Tibial nerve (tissue), 4 donors: ENCODE measurements at regions not wholly inside any gene's neighbourhood (a gene's known extent, or its start where the extent isn't known, plus 50 kb on each side); places are given as distances from the start of the nearest gene placed in this dataset.

Experiments used
- EP300 ChIP-seq, 2 donors: sonication (generic); formaldehyde crosslinking; IDR thresholded peaks; one replicate each; pipeline ENCODE4 v1.6.1; 2017; ENCODE audit warnings: antibody characterized with exemption in 2 of 2, mild to moderate bottlenecking in 1 of 2
- TF ChIP-seq, protein P1 (sequence below), 5 experiments: fragments of 200-600 bp in 3 of 5; fragments of 450-650 bp in 2 of 5; sonication (generic) in 3 of 5; IDR thresholded peaks; one replicate each; pipeline ENCODE4 v1.5.1; 2016 to 2019; ENCODE audit warnings: antibody characterized with exemption in 5 of 5, mild to moderate bottlenecking in 3 of 5, moderate library complexity in 2 of 5

- TF ChIP-seq, protein P1, sequence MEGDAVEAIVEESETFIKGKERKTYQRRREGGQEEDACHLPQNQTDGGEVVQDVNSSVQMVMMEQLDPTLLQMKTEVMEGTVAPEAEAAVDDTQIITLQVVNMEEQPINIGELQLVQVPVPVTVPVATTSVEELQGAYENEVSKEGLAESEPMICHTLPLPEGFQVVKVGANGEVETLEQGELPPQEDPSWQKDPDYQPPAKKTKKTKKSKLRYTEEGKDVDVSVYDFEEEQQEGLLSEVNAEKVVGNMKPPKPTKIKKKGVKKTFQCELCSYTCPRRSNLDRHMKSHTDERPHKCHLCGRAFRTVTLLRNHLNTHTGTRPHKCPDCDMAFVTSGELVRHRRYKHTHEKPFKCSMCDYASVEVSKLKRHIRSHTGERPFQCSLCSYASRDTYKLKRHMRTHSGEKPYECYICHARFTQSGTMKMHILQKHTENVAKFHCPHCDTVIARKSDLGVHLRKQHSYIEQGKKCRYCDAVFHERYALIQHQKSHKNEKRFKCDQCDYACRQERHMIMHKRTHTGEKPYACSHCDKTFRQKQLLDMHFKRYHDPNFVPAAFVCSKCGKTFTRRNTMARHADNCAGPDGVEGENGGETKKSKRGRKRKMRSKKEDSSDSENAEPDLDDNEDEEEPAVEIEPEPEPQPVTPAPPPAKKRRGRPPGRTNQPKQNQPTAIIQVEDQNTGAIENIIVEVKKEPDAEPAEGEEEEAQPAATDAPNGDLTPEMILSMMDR (IDR thresholded peaks at IDR 0.05) = no peak
- TF ChIP-seq EP300 (IDR thresholded peaks at IDR 0.05) = no peak
Observed at GRCh38 chr16:52171481-52171880, 375.5 kb downstream of the TOX3 start.
